EL (cell line): ENCODE measurements at regions not wholly inside any gene's neighbourhood (a gene's known extent, or its start where the extent isn't known, plus 50 kb on each side); places are given as distances from the start of the nearest gene placed in this dataset.
A peak's percentile ranks its signal among the peaks of the same experiment; 100 is the strongest.
"Not testable (repeated sequence)": the region's sequence is repeated elsewhere in the genome, so short reads cannot be mapped to it uniquely, and the experiment has no call there.

ENCODE experiments used
- DNase-seq: peaks from one replicate; pipeline ENCODE4 v3.0.0-alpha.2; 2016

GRCh38 chr3:8317661-8318649 is 183.7 kb upstream of the LMCD1 start:
- DNase-seq, result peak; percentile 63

- DNase-seq, result peak; percentile 86
Observed at GRCh38 chr3:8319935-8320634, 181.5 kb upstream of the LMCD1 start.

GRCh38 chr3:8320711-8321458 is 180.7 kb upstream of the LMCD1 start:
- DNase-seq, result no peak

- peak; percentile 39 for DNase-seq
Observed at GRCh38 chr3:8324747-8325146, 176.9 kb upstream of the LMCD1 start.

- DNase-seq, result no peak
Observed at GRCh38 chr3:8325306-8325705, 176.3 kb upstream of the LMCD1 start.

- not testable (repeated sequence) for DNase-seq
Observed at GRCh38 chr3:8325833-8326232, 175.8 kb upstream of the LMCD1 start.

- DNase-seq, result no peak
Observed at GRCh38 chr3:8327739-8328138, 173.9 kb upstream of the LMCD1 start.

GRCh38 chr3:8328967-8329366 is 172.7 kb upstream of the LMCD1 start:
- no peak for DNase-seq

GRCh38 chr3:8329598-8329997 is 172.0 kb upstream of the LMCD1 start:
- no peak for DNase-seq

GRCh38 chr3:8336456-8336855 is 165.2 kb upstream of the LMCD1 start:
- no peak for DNase-seq

GRCh38 chr3:8338424-8338823 is 163.2 kb upstream of the LMCD1 start:
- DNase-seq, result no peak

GRCh38 chr3:8341821-8342247 is 159.8 kb upstream of the LMCD1 start:
- DNase-seq, result no peak

GRCh38 chr3:8343058-8343457 is 158.6 kb upstream of the LMCD1 start:
- no peak for DNase-seq

GRCh38 chr3:8345398-8345797 is 156.2 kb upstream of the LMCD1 start:
- DNase-seq, result no peak

GRCh38 chr3:8348076-8348475 is 153.5 kb upstream of the LMCD1 start:
- DNase-seq, result no peak

- DNase-seq, result no peak
Observed at GRCh38 chr3:8352475-8352874, 149.1 kb upstream of the LMCD1 start.

- no peak for DNase-seq
Observed at GRCh38 chr3:8353364-8353763, 148.3 kb upstream of the LMCD1 start.

GRCh38 chr3:8355346-8355745 is 146.3 kb upstream of the LMCD1 start:
- DNase-seq, result no peak

GRCh38 chr3:8356066-8356465 is 145.6 kb upstream of the LMCD1 start:
- DNase-seq, result not testable (repeated sequence)

GRCh38 chr3:8357859-8358258 is 143.8 kb upstream of the LMCD1 start:
- DNase-seq, result no peak

- DNase-seq, result no peak
Observed at GRCh38 chr3:8359133-8359532, 142.5 kb upstream of the LMCD1 start.

GRCh38 chr3:8363200-8363599 is 138.4 kb upstream of the LMCD1 start:
- DNase-seq, result no peak

- DNase-seq, result no peak
Observed at GRCh38 chr3:8365541-8365940, 136.1 kb upstream of the LMCD1 start.
